Posterior vena cava (tissue), 2 donors: ENCODE measurements at regions not wholly inside any gene's neighbourhood (a gene's known extent, or its start where the extent isn't known, plus 50 kb on each side); places are given as distances from the start of the nearest gene placed in this dataset.

ENCODE experiments used
- DNase-seq: peaks from one replicate; pipeline ENCODE4 v3.0.0-alpha.2; 2020; ENCODE audit warnings: low spot score
- intact Hi-C, 2 donors: fragments of 100-400 bp; cut with DNase I; formaldehyde crosslinking; loops; one replicate each; pipeline versions ENCODE4 v1.14.1 to v1.14.2; 2022 to 2023
- donor health status: DM: yes; HTN: yes; CAD: no.
- donor health status: DM: yes; HTN: yes; CAD: no.

DNA sequence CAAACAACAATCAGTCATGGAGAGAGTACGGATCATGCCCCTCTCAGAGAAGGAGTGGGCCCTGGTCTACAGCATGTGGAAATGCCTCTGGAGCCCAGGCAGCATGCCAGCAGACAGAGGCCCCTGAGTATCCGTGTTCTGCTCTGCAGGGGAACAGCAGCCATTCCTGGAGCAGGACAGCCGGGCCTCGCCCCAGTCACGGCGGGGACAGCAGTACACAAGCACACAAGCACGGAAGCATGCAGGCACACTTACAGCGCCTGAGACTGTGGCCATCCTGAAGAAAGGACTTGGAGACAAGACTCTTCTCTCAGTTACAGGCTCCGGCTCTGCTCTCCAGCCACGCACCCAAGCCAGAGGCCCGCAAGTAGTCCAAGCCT lies 102.6 kb upstream of the ALDH1B1 start:
- DNase-seq: no peak
- intact Hi-C loops: no loop called here

DNA sequence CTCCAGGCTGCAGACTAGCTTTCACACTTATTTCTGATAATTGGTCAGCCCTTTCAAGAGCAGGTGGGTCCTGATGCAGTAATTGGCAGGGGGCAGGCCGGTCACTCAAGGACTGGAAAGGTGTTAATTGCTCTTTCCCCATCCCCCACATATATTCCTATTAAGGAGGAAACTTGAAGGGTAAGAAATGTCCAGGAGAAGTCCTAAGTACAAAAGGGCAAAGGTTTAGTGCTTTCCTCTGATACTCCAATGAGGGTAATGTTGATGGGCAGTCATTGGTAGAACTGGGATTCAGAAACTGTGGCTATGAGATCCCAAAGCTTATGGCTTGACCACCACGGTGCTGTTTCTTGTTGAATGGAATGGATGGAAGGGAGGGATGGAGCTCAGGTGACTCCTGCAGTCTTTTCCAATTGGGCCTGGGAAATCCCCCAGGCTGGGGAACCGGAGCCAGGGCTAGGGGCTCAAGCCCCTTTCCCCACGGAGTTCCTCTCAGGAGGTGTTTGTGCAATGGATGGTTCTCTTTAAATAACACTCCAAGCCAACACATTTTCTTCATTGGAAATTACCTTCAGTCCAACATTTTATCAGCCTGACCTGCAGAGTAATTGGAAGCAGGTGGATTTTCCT lies 103.2 kb upstream of the ALDH1B1 start:
- DNase-seq: no peak

GRCh38 chr9:38288502-38288901 lies 104.0 kb upstream of the ALDH1B1 start:
- intact Hi-C loops: no loop called here
- DNase-seq: no peak

More for the DNA sequence above, 103.2 kb upstream of the ALDH1B1 start:
- intact Hi-C loops: no loop called here

- DNase-seq: no peak
- intact Hi-C loops: no loop called here
These were observed 105.0 kb upstream of the ALDH1B1 start for GRCh38 chr9:38287420-38287985.

DNA sequence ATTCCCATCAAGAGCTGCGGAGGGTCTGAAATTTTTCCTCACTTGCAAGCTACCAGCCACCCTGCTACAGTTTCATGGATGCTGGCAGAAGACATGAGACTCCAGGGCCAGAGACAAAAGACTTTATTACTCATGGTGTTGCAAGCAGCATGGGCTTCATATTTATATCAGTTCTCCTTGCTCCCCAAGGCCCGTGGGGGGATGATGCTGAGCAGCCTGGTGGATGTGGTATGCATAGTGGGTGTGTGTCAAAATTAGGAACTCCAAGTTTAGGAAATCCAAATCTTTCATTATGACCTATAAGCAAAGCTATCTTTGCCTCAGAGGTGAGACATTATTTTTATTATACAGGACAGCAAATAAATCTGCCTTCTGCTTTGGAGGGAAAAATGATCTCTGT lies 105.7 kb upstream of the ALDH1B1 start:
- DNase-seq: no peak
- intact Hi-C loops: no loop called here

DNA sequence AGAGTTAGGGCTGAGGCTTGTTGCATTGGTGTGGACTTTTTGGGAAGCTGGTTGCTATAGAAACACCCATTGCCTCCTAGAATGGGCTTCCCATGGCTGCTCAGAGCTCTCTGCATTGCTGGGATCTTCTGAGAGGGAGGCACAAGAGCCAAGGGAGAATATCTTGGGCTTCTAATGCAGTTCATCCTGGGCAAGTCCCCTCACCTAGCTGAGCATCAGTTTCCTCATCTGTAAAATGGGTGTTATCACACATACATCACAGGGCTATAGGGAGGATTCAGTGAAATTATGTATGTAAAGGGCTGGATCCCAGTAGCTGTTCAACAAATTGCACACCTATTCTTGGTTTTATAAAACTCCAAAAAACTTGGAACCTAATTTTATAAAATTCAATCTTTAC lies 106.1 kb upstream of the ALDH1B1 start:
- intact Hi-C loops: no loop called here
- no peak for DNase-seq

DNA sequence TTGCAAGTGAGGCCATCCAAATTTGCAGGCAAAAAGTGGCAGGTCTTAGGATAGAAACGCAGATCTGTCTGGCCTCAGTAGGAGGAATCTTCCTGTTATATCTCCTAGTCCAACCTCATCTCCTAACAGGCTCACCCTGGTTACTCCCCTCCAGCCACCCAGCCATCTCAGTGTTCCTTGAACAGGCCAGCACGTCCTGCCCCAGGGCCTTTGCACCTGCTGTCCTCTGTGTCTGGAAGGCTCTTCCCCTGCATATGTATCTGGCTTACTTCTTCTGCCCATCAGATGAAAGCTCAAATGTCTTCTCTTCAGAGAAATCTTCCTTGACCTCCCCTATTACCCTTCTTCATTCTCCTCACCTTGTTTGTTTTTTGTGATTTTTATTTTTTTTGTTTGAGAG lies 107.3 kb upstream of the ALDH1B1 start:
- no peak for DNase-seq
- intact Hi-C loops: loop anchor here in 1 of 2 donors (2.0 kb wide), 1 partner anchor 746 kb away; no protein-coding TSS in a partner anchor

GRCh38 chr9:38284588-38285051 lies 107.9 kb upstream of the ALDH1B1 start:
- intact Hi-C loops: loop anchor here in 1 of 2 donors (2.0 kb wide), 1 partner anchor 746 kb away; no protein-coding TSS in a partner anchor
- peak; percentile 67 for DNase-seq

- no peak for DNase-seq
- intact Hi-C loops: loop anchor here in 1 of 2 donors (2.0 kb wide), 1 partner anchor 745 kb away; no protein-coding TSS in a partner anchor
These were observed 108.4 kb upstream of the ALDH1B1 start for GRCh38 chr9:38284039-38284575.

GRCh38 chr9:38282756-38283155 lies 109.7 kb upstream of the ALDH1B1 start:
- no peak for DNase-seq

DNA sequence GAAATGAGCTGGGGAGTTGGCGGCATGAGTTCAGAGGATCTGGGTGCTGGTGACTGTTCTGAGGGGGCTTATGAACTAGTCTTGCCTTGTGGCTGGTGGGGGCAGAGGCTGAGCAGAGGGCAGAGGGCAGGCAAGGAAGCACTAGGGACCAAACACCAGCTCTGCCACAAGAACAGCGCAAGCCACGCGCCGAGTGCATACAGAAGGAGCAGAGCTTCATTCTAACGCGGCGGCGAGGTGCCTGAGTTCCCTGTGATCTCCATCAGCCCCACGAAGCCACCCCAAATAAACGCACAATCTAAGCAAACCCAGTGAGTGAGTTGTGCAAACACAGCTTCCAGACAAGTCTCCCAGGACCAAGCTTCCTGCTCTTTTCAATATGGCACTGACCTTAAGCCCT lies 110.6 kb upstream of the ALDH1B1 start:
- DNase-seq: no peak
- intact Hi-C loops: no loop called here

More at GRCh38 chr9:38282756-38283155, 109.7 kb upstream of the ALDH1B1 start:
- intact Hi-C loops: no loop called here

GRCh38 chr9:38281196-38281595 lies 111.3 kb upstream of the ALDH1B1 start:
- intact Hi-C loops: no loop called here

GRCh38 chr9:38280251-38280800 lies 112.2 kb upstream of the ALDH1B1 start:
- no peak for DNase-seq
- intact Hi-C loops: no loop called here

More at GRCh38 chr9:38281196-38281595, 111.3 kb upstream of the ALDH1B1 start:
- no peak for DNase-seq

GRCh38 chr9:38278931-38279679 lies 113.4 kb upstream of the ALDH1B1 start:
- intact Hi-C loops: no loop called here
- DNase-seq: no peak

- DNase-seq: no peak
- intact Hi-C loops: no loop called here
These were observed 114.0 kb upstream of the ALDH1B1 start for GRCh38 chr9:38278457-38278856.

- intact Hi-C loops: no loop called here
- no peak for DNase-seq
These were observed 114.8 kb upstream of the ALDH1B1 start for GRCh38 chr9:38277601-38278200.

DNA sequence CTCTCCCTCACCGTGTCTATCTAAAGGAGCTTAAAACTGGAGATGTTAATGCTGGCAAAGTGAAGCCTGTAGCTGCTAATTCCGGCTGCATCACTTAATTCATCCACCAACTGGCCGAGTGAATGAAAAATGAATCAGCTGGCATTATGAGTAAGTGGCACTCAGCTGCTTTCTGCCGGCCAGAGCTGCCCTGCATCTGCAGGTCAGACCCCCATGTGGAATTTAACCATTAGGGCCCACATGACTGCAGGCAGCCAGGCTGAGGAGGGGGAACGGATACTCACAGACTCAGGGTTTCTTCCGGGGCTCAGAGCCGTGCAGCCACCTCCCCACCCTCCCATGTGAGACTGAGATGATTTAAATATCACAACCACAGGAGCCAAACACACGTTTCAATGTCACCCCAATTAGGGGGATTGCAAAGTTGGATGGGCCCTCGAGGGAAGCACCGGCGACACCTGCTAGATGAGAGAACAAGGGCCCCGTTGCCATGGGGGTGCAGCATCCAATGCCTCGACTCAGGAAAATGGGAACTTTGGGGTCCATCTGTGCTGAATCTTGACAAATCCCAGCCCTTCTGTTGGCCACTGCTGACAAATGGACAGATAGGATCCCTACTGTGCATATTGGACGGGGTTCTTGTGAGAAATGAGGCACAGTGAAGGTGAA lies 115.6 kb upstream of the ALDH1B1 start:
- no peak for DNase-seq
- intact Hi-C loops: no loop called here

DNA sequence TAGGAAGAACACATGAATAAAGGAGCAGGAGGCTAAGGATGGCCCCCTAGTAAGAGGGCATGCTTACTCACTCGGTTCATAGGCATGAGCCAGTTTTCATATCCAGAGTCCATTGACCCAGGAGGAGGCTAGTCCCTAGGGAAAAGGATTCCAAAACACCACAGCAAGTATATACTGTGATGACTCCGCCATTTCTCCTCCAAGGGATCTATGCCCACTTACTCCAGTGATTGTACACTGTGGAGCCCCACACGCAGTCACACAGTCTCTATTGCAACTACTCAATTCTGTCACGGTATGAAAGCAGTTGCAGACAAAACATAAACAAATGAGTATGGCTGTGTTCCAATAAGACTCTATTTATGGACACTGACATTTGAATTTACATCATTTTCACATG lies 117.7 kb upstream of the ALDH1B1 start:
- DNase-seq: peak; percentile 12
- intact Hi-C loops: no loop called here

DNA sequence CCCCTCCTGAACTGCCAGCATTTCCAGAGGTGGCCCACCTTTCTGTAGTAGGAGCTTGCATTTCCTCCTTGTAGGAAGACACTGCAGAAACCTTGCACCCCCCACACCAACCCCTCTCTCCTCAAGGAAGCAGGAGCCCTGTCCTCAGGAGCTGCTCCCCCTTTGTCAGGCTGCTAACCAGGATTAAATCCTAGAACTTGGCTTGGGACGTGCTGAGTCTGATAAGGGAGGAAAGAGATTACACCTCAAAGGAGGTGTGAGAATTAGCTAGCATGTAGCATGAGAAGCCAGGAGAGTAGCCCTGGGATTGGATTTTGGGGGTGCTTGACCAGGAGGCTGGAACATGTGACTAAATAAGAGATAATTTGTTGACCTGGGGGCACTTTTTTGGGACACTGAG lies 119.8 kb upstream of the ALDH1B1 start:
- no peak for DNase-seq
- intact Hi-C loops: no loop called here
